NCI-H2107 (cell line): ENCODE measurements at regions not wholly inside any gene's neighbourhood (a gene's known extent, or its start where the extent isn't known, plus 50 kb on each side); places are given as distances from the start of the nearest gene placed in this dataset.
"Not testable (repeated sequence)": the region's sequence is repeated elsewhere in the genome, so short reads cannot be mapped to it uniquely, and the experiment has no call there.

Experiments used
- DNase-seq: peaks from one replicate; lab custom pipeline; 2025; lab: John Stamatoyannopoulos, UW

GRCh38 chr7:115647712-115648111 is 382.9 kb downstream of the TFEC start:
- no peak for DNase-seq

DNA sequence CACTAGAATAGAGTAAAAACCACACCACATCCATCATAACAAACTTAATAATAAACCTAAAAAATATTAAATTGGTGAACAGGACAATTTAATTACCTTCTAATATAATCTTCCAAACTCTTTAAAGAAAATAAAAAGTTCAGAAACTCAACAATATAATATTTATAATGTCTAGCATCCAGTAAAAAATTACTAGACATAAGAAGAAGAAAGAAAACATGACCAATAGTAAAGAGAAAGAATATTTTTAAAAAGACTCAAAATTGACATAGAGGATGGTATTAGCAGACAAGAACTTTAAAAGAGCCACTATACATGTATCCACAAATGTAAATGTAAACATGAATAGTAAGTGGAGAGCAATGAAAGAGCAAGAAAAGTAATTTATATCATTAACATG is 388.4 kb downstream of the TFEC start:
- DNase-seq = no peak

DNA sequence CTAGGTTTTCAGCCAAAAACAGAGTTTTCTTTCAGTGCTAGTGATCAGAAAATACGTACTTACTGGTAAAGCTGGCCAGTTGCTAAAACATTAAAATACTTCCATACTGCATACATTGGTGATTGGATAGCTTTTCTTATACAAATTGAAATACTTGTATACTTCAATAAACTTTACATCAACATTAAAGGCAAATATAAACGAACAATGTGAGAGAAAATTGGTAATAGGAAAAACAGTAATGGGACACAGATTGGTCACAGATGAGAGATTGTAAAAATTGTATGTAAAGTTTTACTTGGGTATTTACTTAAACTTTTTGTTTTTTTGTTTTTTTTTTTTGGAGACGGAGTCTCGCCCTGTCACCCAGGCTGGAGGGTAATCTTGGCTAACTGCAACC is 391.7 kb downstream of the TFEC start:
- DNase-seq = no peak

DNA sequence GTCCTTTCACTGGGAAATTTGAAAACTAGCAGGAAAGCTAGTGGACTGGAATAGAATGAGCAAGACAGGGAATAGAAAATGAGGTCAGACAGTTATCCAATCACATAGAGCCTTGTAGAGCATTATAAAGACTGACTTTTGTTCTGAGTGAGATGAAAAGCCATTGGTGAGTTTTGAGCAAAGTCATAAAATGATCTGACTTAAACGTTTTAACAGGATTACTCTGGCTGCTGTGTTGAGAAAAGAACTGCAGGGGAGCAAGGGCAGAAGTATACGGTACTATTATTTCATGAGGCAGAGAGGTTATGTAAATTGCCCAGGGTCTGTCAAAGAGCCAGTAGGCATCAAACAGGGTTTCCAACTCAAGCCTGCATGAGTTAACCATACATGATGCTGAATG is 393.4 kb downstream of the TFEC start:
- no peak for DNase-seq

DNA sequence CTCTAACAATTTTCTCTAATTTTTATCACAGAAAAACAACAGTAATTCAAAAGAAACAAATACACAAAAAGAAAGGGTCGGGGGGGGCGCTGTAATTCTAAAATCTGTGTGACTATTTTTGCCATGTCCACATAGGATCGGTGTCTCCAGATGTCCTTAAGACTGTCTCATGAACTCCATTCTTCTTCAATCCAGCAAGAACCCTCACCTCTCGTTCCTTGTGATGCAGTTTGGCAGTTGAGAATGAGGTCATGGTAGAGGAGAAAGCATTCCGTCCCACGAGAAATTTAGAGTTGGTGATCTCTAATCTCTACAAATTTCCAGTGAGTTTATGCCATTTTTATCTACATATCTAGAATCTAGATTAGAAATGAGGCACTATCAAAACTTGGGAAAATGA is 394.7 kb downstream of the TFEC start:
- DNase-seq = no peak

- no peak for DNase-seq
Observed at GRCh38 chr7:115635376-115635775, 395.2 kb downstream of the TFEC start.

GRCh38 chr7:115634633-115635032 is 395.9 kb downstream of the TFEC start:
- no peak for DNase-seq

- DNase-seq = no peak
Observed at GRCh38 chr7:115632636-115633035, 397.9 kb downstream of the TFEC start.

- no peak for DNase-seq
Observed at GRCh38 chr7:115631782-115632181, 398.8 kb downstream of the TFEC start.

- DNase-seq = no peak
Observed at GRCh38 chr7:115630049-115630448, 400.5 kb downstream of the TFEC start.

- no peak for DNase-seq
Observed at GRCh38 chr7:115618676-115619075, 411.9 kb downstream of the TFEC start.

- DNase-seq = no peak
Observed at GRCh38 chr7:115613836-115614235, 416.7 kb downstream of the TFEC start.

DNA sequence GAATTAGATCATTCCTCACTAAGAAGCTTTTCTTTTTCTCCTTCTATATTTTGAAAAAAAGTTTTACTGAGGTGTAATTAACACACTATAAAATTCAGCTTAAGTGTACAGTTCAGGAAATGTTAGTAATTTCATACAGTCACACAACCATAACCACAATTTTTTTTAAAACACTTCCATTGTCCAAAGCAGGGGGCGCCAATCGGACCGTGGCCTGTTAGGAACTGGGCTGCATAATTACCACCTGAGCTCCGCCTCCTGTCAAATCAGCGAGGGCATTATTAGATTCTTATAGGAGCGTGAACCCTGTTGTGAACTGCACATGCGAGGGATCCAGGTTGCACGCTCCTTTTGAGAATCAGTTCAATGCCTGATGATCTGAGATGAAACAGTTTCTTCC is 427.1 kb downstream of the TFEC start:
- DNase-seq = no peak

DNA sequence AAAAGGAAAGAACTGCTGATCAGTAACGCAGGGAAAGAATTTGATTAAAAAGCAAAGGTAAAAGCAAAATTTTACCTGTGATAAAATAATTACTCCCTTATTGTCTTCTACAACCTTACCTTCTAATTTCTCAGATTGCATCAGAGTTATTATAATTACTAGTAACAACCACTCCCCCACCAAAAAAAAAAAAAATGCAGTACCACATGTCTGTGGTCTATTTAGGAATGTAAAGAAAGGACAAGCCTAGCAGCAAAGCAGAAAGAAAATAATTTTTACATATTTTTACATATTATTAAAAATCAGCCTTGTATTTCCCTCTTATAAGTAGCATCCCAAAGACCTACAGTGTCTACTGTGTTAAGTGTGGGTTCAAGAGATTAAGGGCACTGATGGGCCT is 430.4 kb downstream of the TFEC start:
- DNase-seq = no peak

GRCh38 chr7:115599184-115599583 is 431.4 kb downstream of the TFEC start:
- not testable (repeated sequence) for DNase-seq

DNA sequence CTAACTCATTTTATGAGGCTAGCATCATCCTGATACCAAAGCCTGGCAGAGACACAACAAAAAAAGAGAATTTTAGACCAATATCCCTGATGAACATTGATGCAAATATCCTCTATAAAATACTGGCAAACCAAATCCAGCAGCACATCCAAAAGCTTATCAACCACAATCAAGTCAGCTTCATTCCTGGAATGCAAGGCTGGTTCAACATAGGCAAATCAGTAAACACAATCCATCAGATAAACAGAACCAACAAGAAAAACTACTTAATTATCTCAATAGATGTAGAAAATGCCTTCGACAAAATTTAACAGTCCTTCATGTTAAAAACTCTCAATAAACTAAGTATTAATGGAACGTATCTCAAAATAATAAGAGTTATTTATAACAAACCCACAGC is 433.3 kb downstream of the TFEC start:
- not testable (repeated sequence) for DNase-seq

DNA sequence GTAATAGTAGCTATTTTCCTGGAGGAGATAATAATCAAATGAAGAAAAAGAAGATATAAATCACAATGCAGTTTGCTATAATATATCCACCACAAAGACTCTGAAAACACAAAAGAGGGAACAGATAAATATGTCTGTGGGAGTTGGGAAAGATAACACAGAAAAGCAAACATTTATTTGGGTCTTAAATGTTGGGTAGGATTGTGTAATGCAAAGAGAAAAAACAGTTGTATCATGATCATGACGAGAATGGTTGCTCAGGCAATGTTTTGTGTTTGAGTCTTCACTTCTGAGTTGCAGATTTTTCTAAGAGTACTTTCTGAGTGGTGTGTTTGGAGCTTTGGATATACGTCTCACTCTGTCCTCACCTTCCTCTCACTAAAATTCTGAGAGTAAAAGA is 437.5 kb downstream of the TFEC start:
- no peak for DNase-seq

GRCh38 chr7:115585015-115585718 is 445.4 kb downstream of the TFEC start:
- DNase-seq = no peak

GRCh38 chr7:115582956-115583355 is 447.6 kb downstream of the TFEC start:
- no peak for DNase-seq

GRCh38 chr7:115578576-115578975 is 452.0 kb downstream of the TFEC start:
- DNase-seq = no peak

GRCh38 chr7:115574681-115575291 is 455.8 kb downstream of the TFEC start:
- DNase-seq = no peak

DNA sequence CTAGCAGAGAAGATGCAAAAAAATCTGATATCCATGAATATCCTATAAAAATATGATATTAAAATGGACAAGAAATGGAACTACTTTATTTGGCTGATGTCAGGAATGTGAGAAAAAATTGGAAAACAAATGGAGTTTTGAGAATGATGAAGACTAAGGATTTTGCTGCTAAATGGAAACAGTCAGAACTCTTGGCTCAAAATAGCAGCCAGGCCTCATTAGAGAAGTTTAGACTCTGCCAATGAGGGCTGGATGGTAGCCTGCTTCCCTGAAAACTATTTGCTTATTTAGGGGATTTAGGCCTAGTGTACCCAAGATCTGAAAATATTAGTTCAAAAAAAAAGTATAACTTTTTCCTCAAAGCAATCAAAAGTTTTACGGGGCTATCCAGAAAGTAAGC is 458.5 kb downstream of the TFEC start:
- no peak for DNase-seq

- no peak for DNase-seq
Observed at GRCh38 chr7:115561335-115562110, 469.0 kb downstream of the TFEC start.
